Activated T-helper 1 cell treated with anti-CD3 and anti-CD28 coated beads, Interleukin-12 subunit alpha, Interleukin-12 subunit beta, Interleukin-2, Interleukin-4 antibody, amounts not matched to agents 30 ng/mL and 10 ng/mL and 1 ng/mL, durations not matched to agents 14 hours and 24 hours and 36 hours (primary cell): ENCODE measurements at regions not wholly inside any gene's neighbourhood (a gene's known extent, or its start where the extent isn't known, plus 50 kb on each side); places are given as distances from the start of the nearest gene placed in this dataset.

ENCODE experiments used
- DNase-seq: peaks from one replicate; pipeline ENCODE4 v3.0.0; 2021; ENCODE audit warnings: low spot score
- H3K27ac Mint-ChIP-seq: one replicate; pipeline ENCODE4 v1.8.0; 2021; ENCODE audit warnings: mild to moderate bottlenecking, mixed read lengths
- H3K27me3 Mint-ChIP-seq: one replicate; pipeline ENCODE4 v1.8.0; 2022; ENCODE audit warnings: mild to moderate bottlenecking, moderate library complexity, mixed read lengths; ENCODE audit not compliant: insufficient read depth
- H3K36me3 Mint-ChIP-seq: one replicate; pipeline ENCODE4 v1.8.0; 2021; ENCODE audit warnings: low read depth, mixed read lengths
- H3K4me1 Mint-ChIP-seq: one replicate; pipeline ENCODE4 v1.8.0; 2021; ENCODE audit warnings: low read depth, mixed read lengths
- H3K4me3 Mint-ChIP-seq: one replicate; pipeline ENCODE4 v1.8.0; 2021; ENCODE audit warnings: mild to moderate bottlenecking, moderate library complexity, mixed read lengths
- H3K9me3 Mint-ChIP-seq: one replicate; pipeline ENCODE4 v1.8.0; 2021; ENCODE audit warnings: mixed read lengths
- intact Hi-C: fragments of 100-400 bp; cut with micrococcal nuclease; formaldehyde crosslinking; loops from one replicate; pipeline ENCODE4 v1.15.1; 2024

GRCh38 chr13:44169018-44169911 lies 204.4 kb upstream of the SERP2 start:
- no peak overlapping the region for H3K27ac Mint-ChIP-seq
- no peaks in the 10 kb centered on the region for H3K36me3 Mint-ChIP-seq
- H3K4me3 Mint-ChIP-seq: no peak overlapping the region
- H3K4me1 Mint-ChIP-seq: no peaks in the 10 kb centered on the region
- intact Hi-C loops: no loop called here
- H3K9me3 Mint-ChIP-seq: no peaks in the 10 kb centered on the region
- peaks cover 18% of the 10 kb centered on the region for H3K27me3 Mint-ChIP-seq
- DNase-seq: no peak

GRCh38 chr13:44170731-44171130 lies 202.9 kb upstream of the SERP2 start:
- H3K27ac Mint-ChIP-seq: no peak overlapping the region

GRCh38 chr13:44171156-44171555 lies 202.5 kb upstream of the SERP2 start:
- Mint-ChIP-seq H3K4me1 (no peaks in the 10 kb centered on the region), H3K36me3 (no peaks in the 10 kb centered on the region), H3K27ac (no peak overlapping the region), H3K27me3 (peaks cover 15% of the 10 kb centered on the region), H3K9me3 (no peaks in the 10 kb centered on the region), H3K4me3 (no peak overlapping the region)
- no peak for DNase-seq
- intact Hi-C loops: no loop called here

More at GRCh38 chr13:44170731-44171130, 202.9 kb upstream of the SERP2 start:
- Mint-ChIP-seq H3K36me3 (no peaks in the 10 kb centered on the region), H3K4me3 (no peak overlapping the region), H3K9me3 (no peaks in the 10 kb centered on the region), H3K4me1 (no peaks in the 10 kb centered on the region), H3K27me3 (peaks cover 16% of the 10 kb centered on the region)
- DNase-seq: no peak
- intact Hi-C loops: no loop called here

- Mint-ChIP-seq H3K36me3 (no peaks in the 10 kb centered on the region), H3K9me3 (no peaks in the 10 kb centered on the region), H3K27me3 (peaks cover 14% of the 10 kb centered on the region), H3K4me3 (no peak overlapping the region), H3K4me1 (no peaks in the 10 kb centered on the region), H3K27ac (no peak overlapping the region)
- intact Hi-C loops: no loop called here
- no peak for DNase-seq
Observed at GRCh38 chr13:44171861-44172260, 201.8 kb upstream of the SERP2 start.

- H3K27ac Mint-ChIP-seq: no peak overlapping the region
- no peak for DNase-seq
- intact Hi-C loops: no loop called here
- no peaks in the 10 kb centered on the region for H3K4me1 Mint-ChIP-seq
- no peak overlapping the region for H3K4me3 Mint-ChIP-seq
- no peaks in the 10 kb centered on the region for H3K9me3 Mint-ChIP-seq
- no peaks in the 10 kb centered on the region for H3K36me3 Mint-ChIP-seq
- H3K27me3 Mint-ChIP-seq: peaks cover 12% of the 10 kb centered on the region
Observed at GRCh38 chr13:44172281-44172810, 201.3 kb upstream of the SERP2 start.

- intact Hi-C loops: no loop called here
- Mint-ChIP-seq H3K4me3 (no peak overlapping the region), H3K27ac (no peak overlapping the region), H3K27me3 (peaks cover 5% of the 10 kb centered on the region), H3K36me3 (no peaks in the 10 kb centered on the region), H3K9me3 (no peaks in the 10 kb centered on the region), H3K4me1 (no peaks in the 10 kb centered on the region)
- DNase-seq: no peak
Observed at GRCh38 chr13:44174769-44175425, 198.7 kb upstream of the SERP2 start.

- Mint-ChIP-seq H3K27ac (no peak overlapping the region), H3K4me3 (no peak overlapping the region), H3K4me1 (no peaks in the 10 kb centered on the region), H3K27me3 (peaks cover 6% of the 10 kb centered on the region), H3K36me3 (no peaks in the 10 kb centered on the region), H3K9me3 (no peaks in the 10 kb centered on the region)
- DNase-seq: no peak
- intact Hi-C loops: no loop called here
Observed at GRCh38 chr13:44176173-44176572, 197.5 kb upstream of the SERP2 start.

- H3K27ac Mint-ChIP-seq: no peak overlapping the region
- intact Hi-C loops: no loop called here
- H3K9me3 Mint-ChIP-seq: peaks cover 6% of the 10 kb centered on the region
- H3K4me3 Mint-ChIP-seq: no peak overlapping the region
- peaks cover 11% of the 10 kb centered on the region for H3K27me3 Mint-ChIP-seq
- H3K4me1 Mint-ChIP-seq: no peaks in the 10 kb centered on the region
- DNase-seq: no peak
- H3K36me3 Mint-ChIP-seq: no peaks in the 10 kb centered on the region
Observed at GRCh38 chr13:44180876-44181536, 192.6 kb upstream of the SERP2 start.

GRCh38 chr13:44181931-44182330 lies 191.7 kb upstream of the SERP2 start:
- DNase-seq: no peak
- intact Hi-C loops: no loop called here
- Mint-ChIP-seq H3K4me3 (no peak overlapping the region), H3K36me3 (no peaks in the 10 kb centered on the region), H3K27me3 (peaks cover 16% of the 10 kb centered on the region), H3K9me3 (peaks cover 6% of the 10 kb centered on the region), H3K4me1 (no peaks in the 10 kb centered on the region), H3K27ac (no peak overlapping the region)

GRCh38 chr13:44184740-44185139 lies 188.9 kb upstream of the SERP2 start:
- intact Hi-C loops: no loop called here
- peaks cover 34% of the 10 kb centered on the region for H3K27me3 Mint-ChIP-seq
- H3K4me1 Mint-ChIP-seq: no peaks in the 10 kb centered on the region
- no peak overlapping the region for H3K27ac Mint-ChIP-seq
- H3K36me3 Mint-ChIP-seq: no peaks in the 10 kb centered on the region
- no peak for DNase-seq
- no peak overlapping the region for H3K4me3 Mint-ChIP-seq
- peaks cover 6% of the 10 kb centered on the region for H3K9me3 Mint-ChIP-seq

GRCh38 chr13:44188257-44188656 lies 185.4 kb upstream of the SERP2 start:
- Mint-ChIP-seq H3K27me3 (peaks cover 55% of the 10 kb centered on the region), H3K4me3 (no peak overlapping the region), H3K36me3 (peaks cover 3% of the 10 kb centered on the region), H3K9me3 (peaks cover 6% of the 10 kb centered on the region), H3K4me1 (peaks cover 15% of the 10 kb centered on the region), H3K27ac (no peak overlapping the region)
- no peak for DNase-seq
- intact Hi-C loops: no loop called here

- H3K9me3 Mint-ChIP-seq: peaks cover 6% of the 10 kb centered on the region
- no peak overlapping the region for H3K27ac Mint-ChIP-seq
- peaks cover 15% of the 10 kb centered on the region for H3K4me1 Mint-ChIP-seq
- H3K36me3 Mint-ChIP-seq: peaks cover 3% of the 10 kb centered on the region
- no peak for DNase-seq
- H3K27me3 Mint-ChIP-seq: peaks cover 53% of the 10 kb centered on the region
- intact Hi-C loops: no loop called here
- H3K4me3 Mint-ChIP-seq: no peak overlapping the region
Observed at GRCh38 chr13:44189085-44189484, 184.5 kb upstream of the SERP2 start.

- Mint-ChIP-seq H3K27me3 (peaks cover 53% of the 10 kb centered on the region), H3K4me1 (peaks cover 29% of the 10 kb centered on the region), H3K36me3 (peaks cover 3% of the 10 kb centered on the region), H3K4me3 (no peak overlapping the region), H3K9me3 (no peaks in the 10 kb centered on the region), H3K27ac (no peak overlapping the region)
- intact Hi-C loops: loop anchor here (1.0 to 10.0 kb wide), 3 partner anchors 247 to 1204 kb away; no protein-coding TSS in a partner anchor
- no peak for DNase-seq
Observed at GRCh38 chr13:44191103-44191502, 182.5 kb upstream of the SERP2 start.
